SK-N-SH (cell line): ENCODE measurements at regions not wholly inside any gene's neighbourhood (a gene's known extent, or its start where the extent isn't known, plus 50 kb on each side); places are given as distances from the start of the nearest gene placed in this dataset.

Source experiments
- CTCF ChIP-seq: fragments of 200-600 bp; sonication (generic); IDR thresholded peaks from 2 replicates; pipeline ENCODE4 v1.6.1; 2017; ENCODE audit warnings: antibody characterized with exemption, mild to moderate bottlenecking, moderate library complexity
- EP300 ChIP-seq, 2 experiments: IDR thresholded peaks; 2 replicates each; pipeline versions ENCODE4 v1.4.0 to v1.6.1; 2012; ENCODE audit warnings: borderline replicate concordance in 1 of 2, low read depth in 1 of 2, low read length in 1 of 2
- EZH2phosphoT487 ChIP-seq: fragments of 200-600 bp; sonication (generic); IDR thresholded peaks from 2 replicates; pipeline ENCODE4 v1.6.1; 2017; ENCODE audit warnings: low read depth, mixed run types, mild to moderate bottlenecking, antibody characterized with exemption, moderate library complexity, borderline replicate concordance
- GABPA ChIP-seq: IDR thresholded peaks from 2 replicates; pipeline ENCODE4 v1.4.0; 2012; ENCODE audit warnings: low read depth, mild to moderate bottlenecking
- JUND ChIP-seq: IDR thresholded peaks from 2 replicates; pipeline ENCODE4 v1.4.0; 2012
- POLR2AphosphoS5 ChIP-seq: IDR thresholded peaks from 2 replicates; pipeline ENCODE4 v1.6.1; 2012; ENCODE audit warnings: low read depth, low read length
- RAD21 ChIP-seq: IDR thresholded peaks from 2 replicates; pipeline ENCODE4 v1.6.1; 2012; ENCODE audit warnings: mild to moderate bottlenecking, low read length
- RFX5 ChIP-seq: IDR thresholded peaks from 2 replicates; pipeline ENCODE4 v1.6.1; 2012; ENCODE audit warnings: mild to moderate bottlenecking, improper control_type of control experiment, low read length
- RXRA ChIP-seq: IDR thresholded peaks from 2 replicates; pipeline ENCODE4 v1.4.0; 2012; ENCODE audit warnings: low read depth, mild to moderate bottlenecking, borderline replicate concordance
- SMC3 ChIP-seq: IDR thresholded peaks from 2 replicates; pipeline ENCODE4 v1.6.1; 2012; ENCODE audit warnings: low read depth, low read length, improper control_type of control experiment
- USF2 ChIP-seq: fragments of 150-350 bp; IDR thresholded peaks from 2 replicates; pipeline ENCODE4 v1.6.1; 2017; ENCODE audit warnings: antibody characterized with exemption, low read length, low read depth, borderline replicate concordance

GRCh38 chr5:125874717-125875116 lies 548.5 kb upstream of the GRAMD2B start:
- no peak for TF ChIP-seq SMC3
- TF ChIP-seq CTCF: no peak
- no peak for TF ChIP-seq RXRA
- TF ChIP-seq EZH2phosphoT487: no peak
- no peak for TF ChIP-seq USF2
- no peak for TF ChIP-seq RFX5
- no peak for TF ChIP-seq EP300 (IDR thresholded peaks at IDR 0.05; ENCODE audit: borderline replicate concordance in 1 of 2, low read depth in 1 of 2, low read length in 1 of 2)
- TF ChIP-seq POLR2AphosphoS5: no peak
- TF ChIP-seq RAD21: no peak
- no peak for TF ChIP-seq GABPA
- TF ChIP-seq JUND: no peak
